Duodenal mucosa (tissue), 2 donors: ENCODE measurements at regions not wholly inside any gene's neighbourhood (a gene's known extent, or its start where the extent isn't known, plus 50 kb on each side); places are given as distances from the start of the nearest gene placed in this dataset.

Experiments used
- H3K27ac ChIP-seq: one replicate; pipeline ENCODE4 v1.7.0; 2013; ENCODE audit warnings: low read depth, low read length
- H3K27me3 ChIP-seq, 2 donors: one replicate each; pipeline ENCODE4 v1.7.0; 2013; ENCODE audit warnings: low read length in 2 of 2, control low read depth in 1 of 2; ENCODE audit not compliant: insufficient read depth in 2 of 2, control insufficient read depth in 1 of 2
- H3K36me3 ChIP-seq, 2 donors: one replicate each; pipeline ENCODE4 v1.7.0; 2013; ENCODE audit warnings: low read length in 2 of 2, control low read depth in 1 of 2; ENCODE audit not compliant: insufficient read depth in 2 of 2, control insufficient read depth in 1 of 2
- H3K4me1 ChIP-seq, 2 donors: one replicate each; pipeline ENCODE4 v1.7.0; 2013; ENCODE audit warnings: low read length in 2 of 2, control low read depth in 1 of 2; ENCODE audit not compliant: insufficient read depth in 2 of 2, control insufficient read depth in 1 of 2
- H3K4me3 ChIP-seq, 2 donors: one replicate each; pipeline ENCODE4 v1.7.0; 2013; ENCODE audit warnings: low read length in 2 of 2, low read depth in 1 of 2
- H3K9ac ChIP-seq, 2 donors: one replicate each; pipeline ENCODE4 v1.7.0; 2013; ENCODE audit warnings: low read length in 2 of 2, low read depth in 1 of 2
- H3K9me3 ChIP-seq, 2 donors: one replicate each; pipeline ENCODE4 v1.7.0; 2013; ENCODE audit warnings: low read length in 2 of 2, control low read depth in 1 of 2; ENCODE audit not compliant: control insufficient read depth in 1 of 2

DNA sequence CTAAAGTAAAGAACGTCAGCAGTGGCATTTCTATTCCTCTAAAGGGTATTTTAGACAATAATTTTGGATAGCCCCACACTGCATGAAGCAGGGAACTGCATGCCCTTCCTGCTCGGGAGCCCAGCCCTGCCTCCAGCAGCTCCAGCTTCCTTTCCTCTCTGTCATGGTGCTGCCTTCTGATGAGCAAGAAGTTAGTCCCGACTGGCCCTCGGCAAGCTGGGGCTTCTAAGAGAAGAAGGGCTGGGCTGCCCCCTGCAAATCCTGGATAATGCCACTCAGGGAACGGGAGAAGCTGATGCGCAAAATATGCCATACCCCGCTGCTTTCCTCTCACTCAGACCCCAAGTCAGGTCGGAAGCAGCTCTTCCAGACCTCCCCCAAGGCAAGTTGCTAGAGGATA lies 296.4 kb downstream of the ETS1 start:
- Histone ChIP-seq H3K27ac (peak overlapping the region; percentile 41), H3K27me3 (no peaks in the 10 kb centered on the region), H3K4me3 (peak overlapping the region; percentile 46 to 62), H3K9ac (peak overlapping the region; percentile 16 to 51), H3K36me3 (no peaks in the 10 kb centered on the region), H3K4me1 (peaks cover 32 to 41% of the 10 kb centered on the region in 2 donors), H3K9me3 (no peaks in the 10 kb centered on the region)

GRCh38 chr11:128290106-128290840 lies 297.1 kb downstream of the ETS1 start:
- peak overlapping the region; percentile 41 for H3K27ac ChIP-seq
- no peaks in the 10 kb centered on the region for H3K36me3 ChIP-seq
- H3K27me3 ChIP-seq, result no peaks in the 10 kb centered on the region
- no peaks in the 10 kb centered on the region for H3K9me3 ChIP-seq
- H3K4me3 ChIP-seq, result peak overlapping the region; percentile 46 to 62
- peaks cover 32 to 41% of the 10 kb centered on the region in 2 donors for H3K4me1 ChIP-seq
- peak overlapping the region; percentile 51 for H3K9ac ChIP-seq

GRCh38 chr11:128289048-128289447 lies 298.3 kb downstream of the ETS1 start:
- no peaks in the 10 kb centered on the region for H3K36me3 ChIP-seq
- no peak overlapping the region for H3K27ac ChIP-seq
- no peak overlapping the region for H3K9ac ChIP-seq
- no peaks in the 10 kb centered on the region for H3K27me3 ChIP-seq
- H3K4me1 ChIP-seq, result peaks cover 28 to 32% of the 10 kb centered on the region in 2 donors
- H3K4me3 ChIP-seq, result no peak overlapping the region
- H3K9me3 ChIP-seq, result no peaks in the 10 kb centered on the region

DNA sequence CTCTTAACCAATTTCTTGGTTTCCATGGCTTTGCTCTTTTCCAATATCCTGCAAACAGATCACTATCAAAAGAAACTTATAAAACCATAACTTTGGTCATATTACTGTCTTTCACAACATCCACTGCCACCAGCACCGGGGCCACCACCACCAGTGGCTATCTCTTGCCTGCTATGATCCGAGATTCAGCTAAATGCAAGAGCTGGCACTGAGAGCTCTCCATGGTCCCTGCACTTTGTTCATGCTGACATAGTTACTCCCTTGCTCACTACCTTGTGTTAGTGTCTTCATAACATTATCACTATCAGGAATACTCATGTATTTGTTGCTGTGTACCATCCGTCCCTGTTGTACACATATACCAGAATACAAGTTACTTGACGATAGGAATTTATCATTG lies 299.0 kb downstream of the ETS1 start:
- H3K9ac ChIP-seq, result no peak overlapping the region
- H3K4me3 ChIP-seq, result no peak overlapping the region
- H3K4me1 ChIP-seq, result peaks cover 25 to 31% of the 10 kb centered on the region in 2 donors
- no peak overlapping the region for H3K27ac ChIP-seq
- no peaks in the 10 kb centered on the region for H3K9me3 ChIP-seq
- H3K27me3 ChIP-seq, result no peaks in the 10 kb centered on the region
- H3K36me3 ChIP-seq, result no peaks in the 10 kb centered on the region

DNA sequence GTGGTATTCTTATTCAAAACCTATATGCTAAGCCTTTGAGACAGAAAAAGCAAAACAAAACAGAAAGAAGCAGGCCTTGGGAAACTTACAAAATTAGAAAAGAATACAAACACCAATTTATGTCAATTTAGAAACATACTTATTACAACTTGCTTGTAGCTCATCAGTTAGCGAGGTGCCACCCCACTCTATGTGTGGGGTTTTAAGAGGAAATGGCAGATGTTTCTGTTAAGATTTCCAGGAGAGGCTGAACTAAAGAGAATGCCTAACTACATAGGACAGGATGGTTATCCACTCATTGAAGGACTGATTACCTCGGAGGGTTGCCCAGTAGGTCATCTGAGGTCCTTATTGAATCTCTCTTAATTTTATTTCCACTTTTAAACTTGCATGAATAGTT lies 302.0 kb downstream of the ETS1 start:
- Histone ChIP-seq H3K9me3 (no peaks in the 10 kb centered on the region), H3K4me1 (peaks cover 3 to 5% of the 10 kb centered on the region in 2 donors), H3K9ac (no peak overlapping the region), H3K27me3 (no peaks in the 10 kb centered on the region), H3K36me3 (no peaks in the 10 kb centered on the region), H3K27ac (no peak overlapping the region), H3K4me3 (no peak overlapping the region)

DNA sequence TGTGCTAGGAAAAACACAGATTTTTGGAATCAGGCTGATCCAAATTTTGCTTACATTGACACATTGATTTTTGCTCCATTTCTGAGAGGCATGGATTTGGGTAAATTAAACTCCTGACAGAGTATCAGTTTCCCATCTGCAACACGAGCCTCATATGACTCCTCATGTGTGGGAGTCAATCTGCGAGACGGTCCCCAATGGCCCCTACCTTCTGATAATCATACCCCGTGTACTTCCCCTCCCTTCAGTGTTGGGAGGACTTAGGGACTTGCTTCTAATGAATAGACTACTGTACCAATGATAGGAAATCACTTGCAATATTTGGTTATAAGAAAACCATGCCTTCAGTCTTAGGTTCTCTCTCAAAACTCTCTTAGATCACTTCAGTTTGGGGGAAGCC lies 302.7 kb downstream of the ETS1 start:
- no peaks in the 10 kb centered on the region for H3K36me3 ChIP-seq
- H3K4me1 ChIP-seq, result peaks cover 0 to under 1% of the 10 kb centered on the region in 2 donors
- H3K4me3 ChIP-seq, result no peak overlapping the region
- H3K9me3 ChIP-seq, result no peaks in the 10 kb centered on the region
- H3K27ac ChIP-seq, result no peak overlapping the region
- no peaks in the 10 kb centered on the region for H3K27me3 ChIP-seq
- H3K9ac ChIP-seq, result no peak overlapping the region

DNA sequence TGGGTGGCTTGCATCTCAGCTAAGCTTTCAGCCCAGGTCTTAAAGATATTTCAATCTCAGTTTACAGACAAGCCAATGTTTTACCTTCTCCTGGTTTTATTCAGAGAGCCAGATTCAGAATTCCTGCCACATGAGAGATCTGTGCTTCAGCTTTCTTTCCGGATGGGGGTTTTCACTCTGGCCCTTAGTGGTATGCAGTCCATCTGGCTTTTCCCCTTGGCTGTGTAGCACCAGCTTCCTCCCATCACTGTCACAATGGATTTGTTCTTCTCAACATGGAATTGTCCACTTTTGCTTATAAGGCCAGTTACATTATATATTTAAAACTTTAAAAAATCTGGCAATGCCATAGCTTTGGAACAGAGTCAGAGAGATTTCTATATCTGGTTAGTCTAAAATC lies 303.9 kb downstream of the ETS1 start:
- no peaks in the 10 kb centered on the region for H3K9me3 ChIP-seq
- H3K27ac ChIP-seq, result no peak overlapping the region
- no peak overlapping the region for H3K4me3 ChIP-seq
- H3K4me1 ChIP-seq, result no peaks in the 10 kb centered on the region
- no peak overlapping the region for H3K9ac ChIP-seq
- H3K27me3 ChIP-seq, result no peaks in the 10 kb centered on the region
- H3K36me3 ChIP-seq, result no peaks in the 10 kb centered on the region

DNA sequence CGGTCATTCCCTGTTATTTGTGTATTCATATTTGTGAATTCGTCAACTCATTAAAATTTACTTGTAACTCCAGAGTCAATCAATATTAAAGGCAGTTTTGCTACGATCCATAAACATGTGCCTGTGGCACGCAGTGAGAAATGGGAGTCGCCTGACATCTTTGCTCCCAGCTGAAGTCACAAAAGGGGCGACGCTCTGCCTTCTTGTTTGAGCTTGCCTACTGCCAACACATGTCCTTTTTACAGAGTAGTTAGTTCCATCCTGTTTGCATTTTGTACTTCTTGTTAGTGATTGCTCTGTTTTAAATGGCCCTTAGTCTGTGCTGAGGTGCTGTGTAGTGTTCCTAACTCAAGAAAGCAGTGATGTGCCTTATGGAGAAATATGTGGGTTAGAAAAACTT lies 305.3 kb downstream of the ETS1 start:
- H3K36me3 ChIP-seq, result no peaks in the 10 kb centered on the region
- H3K27ac ChIP-seq, result no peak overlapping the region
- no peaks in the 10 kb centered on the region for H3K27me3 ChIP-seq
- H3K9me3 ChIP-seq, result no peaks in the 10 kb centered on the region
- H3K4me3 ChIP-seq, result no peak overlapping the region
- no peak overlapping the region for H3K9ac ChIP-seq
- H3K4me1 ChIP-seq, result no peaks in the 10 kb centered on the region

- no peaks in the 10 kb centered on the region for H3K27me3 ChIP-seq
- H3K9ac ChIP-seq, result no peak overlapping the region
- H3K36me3 ChIP-seq, result no peaks in the 10 kb centered on the region
- H3K9me3 ChIP-seq, result no peaks in the 10 kb centered on the region
- H3K4me3 ChIP-seq, result no peak overlapping the region
- no peaks in the 10 kb centered on the region for H3K4me1 ChIP-seq
- H3K27ac ChIP-seq, result no peak overlapping the region
Measured at GRCh38 chr11:128279866-128280265, 307.5 kb downstream of the ETS1 start.

- no peak overlapping the region for H3K27ac ChIP-seq
- no peaks in the 10 kb centered on the region for H3K9me3 ChIP-seq
- H3K27me3 ChIP-seq, result no peaks in the 10 kb centered on the region
- no peak overlapping the region for H3K4me3 ChIP-seq
- no peaks in the 10 kb centered on the region for H3K36me3 ChIP-seq
- H3K9ac ChIP-seq, result no peak overlapping the region
- peaks cover 0 to 10% of the 10 kb centered on the region in 2 donors for H3K4me1 ChIP-seq
Measured at GRCh38 chr11:128273736-128274135, 313.6 kb downstream of the ETS1 start.
